Bronchial epithelial cell (primary cell): ENCODE measurements at regions not wholly inside any gene's neighbourhood (a gene's known extent, or its start where the extent isn't known, plus 50 kb on each side); places are given as distances from the start of the nearest gene placed in this dataset.

Source experiments
- DNase-seq: peaks from one replicate; pipeline ENCODE4 v3.0.0-alpha.2; 2010; ENCODE audit warnings: low read depth
- FAIRE-seq: peaks from 2 replicates; lab custom pipeline; 2011; peaks lifted over from hg19 to GRCh38; lab: Jason Lieb, UNC
- H3K27me3 ChIP-seq: 2 replicates; pipeline ENCODE4 v1.5.1; 2011; ENCODE audit warnings: low read length; ENCODE audit not compliant: control insufficient read depth, insufficient read depth
- H3K36me3 ChIP-seq: 2 replicates; pipeline ENCODE4 v1.5.1; 2011; ENCODE audit warnings: low read length; ENCODE audit not compliant: control insufficient read depth, insufficient read depth
- H3K4me3 ChIP-seq: 2 replicates; pipeline ENCODE4 v1.5.1; 2011; ENCODE audit warnings: mild to moderate bottlenecking, low read depth, low read length, control low read depth
- TF ChIP-seq, protein P1 (sequence below): IDR thresholded peaks from 2 replicates; pipeline ENCODE4 v1.5.1; 2011; ENCODE audit warnings: mild to moderate bottlenecking, moderate library complexity, low read length, control low read depth, inconsistent platforms; ENCODE audit not compliant: insufficient read depth, severe bottlenecking

DNA sequence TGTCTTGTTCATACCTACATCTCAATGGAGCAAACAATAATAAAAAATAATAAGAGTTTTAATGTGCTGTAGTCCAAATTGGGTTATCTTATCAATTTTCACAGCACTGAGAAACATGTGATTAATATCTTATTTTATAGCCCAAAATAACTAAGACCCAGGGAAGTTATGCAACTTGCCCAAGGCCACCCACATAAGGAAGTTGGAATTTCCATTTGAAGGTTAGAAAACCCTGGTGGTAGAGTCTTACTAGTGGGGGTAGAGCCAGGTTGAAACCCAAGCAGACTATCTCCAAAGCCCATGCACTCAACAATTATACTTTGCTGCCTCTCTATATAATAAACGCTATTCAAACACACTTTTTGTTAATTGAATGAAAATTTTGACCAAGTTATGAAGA is 270.0 kb upstream of the CAND1 start:
- Histone ChIP-seq H3K36me3 (no peaks in the 10 kb centered on the region), H3K4me3 (no peak overlapping the region), H3K27me3 (no peaks in the 10 kb centered on the region)
- DNase-seq (no peak), FAIRE-seq (no peak)
- TF ChIP-seq, protein P1, sequence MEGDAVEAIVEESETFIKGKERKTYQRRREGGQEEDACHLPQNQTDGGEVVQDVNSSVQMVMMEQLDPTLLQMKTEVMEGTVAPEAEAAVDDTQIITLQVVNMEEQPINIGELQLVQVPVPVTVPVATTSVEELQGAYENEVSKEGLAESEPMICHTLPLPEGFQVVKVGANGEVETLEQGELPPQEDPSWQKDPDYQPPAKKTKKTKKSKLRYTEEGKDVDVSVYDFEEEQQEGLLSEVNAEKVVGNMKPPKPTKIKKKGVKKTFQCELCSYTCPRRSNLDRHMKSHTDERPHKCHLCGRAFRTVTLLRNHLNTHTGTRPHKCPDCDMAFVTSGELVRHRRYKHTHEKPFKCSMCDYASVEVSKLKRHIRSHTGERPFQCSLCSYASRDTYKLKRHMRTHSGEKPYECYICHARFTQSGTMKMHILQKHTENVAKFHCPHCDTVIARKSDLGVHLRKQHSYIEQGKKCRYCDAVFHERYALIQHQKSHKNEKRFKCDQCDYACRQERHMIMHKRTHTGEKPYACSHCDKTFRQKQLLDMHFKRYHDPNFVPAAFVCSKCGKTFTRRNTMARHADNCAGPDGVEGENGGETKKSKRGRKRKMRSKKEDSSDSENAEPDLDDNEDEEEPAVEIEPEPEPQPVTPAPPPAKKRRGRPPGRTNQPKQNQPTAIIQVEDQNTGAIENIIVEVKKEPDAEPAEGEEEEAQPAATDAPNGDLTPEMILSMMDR = no peak

DNA sequence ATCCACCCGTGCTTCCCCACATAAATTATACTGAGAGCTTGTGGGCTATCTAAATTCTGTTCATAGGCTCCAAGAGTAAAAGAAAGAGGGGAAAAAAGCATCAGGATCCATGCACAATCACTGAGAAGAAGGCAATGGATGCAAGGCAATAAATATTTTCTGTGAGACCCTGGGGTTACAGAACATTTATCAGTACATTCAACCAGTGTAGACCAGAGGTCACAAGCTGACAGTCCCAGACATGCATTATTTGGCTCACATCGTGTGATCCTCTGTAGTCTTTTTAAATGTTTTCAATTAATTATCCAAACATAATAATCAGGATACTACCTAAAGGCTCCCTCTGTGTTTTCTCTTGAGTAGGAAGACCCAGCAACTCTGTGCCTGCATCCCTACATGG is 267.9 kb upstream of the CAND1 start:
- Histone ChIP-seq H3K4me3 (no peak overlapping the region), H3K36me3 (no peaks in the 10 kb centered on the region), H3K27me3 (no peaks in the 10 kb centered on the region)
- TF ChIP-seq, protein P1 = no peak
- no peak for DNase-seq
- FAIRE-seq = no peak

DNA sequence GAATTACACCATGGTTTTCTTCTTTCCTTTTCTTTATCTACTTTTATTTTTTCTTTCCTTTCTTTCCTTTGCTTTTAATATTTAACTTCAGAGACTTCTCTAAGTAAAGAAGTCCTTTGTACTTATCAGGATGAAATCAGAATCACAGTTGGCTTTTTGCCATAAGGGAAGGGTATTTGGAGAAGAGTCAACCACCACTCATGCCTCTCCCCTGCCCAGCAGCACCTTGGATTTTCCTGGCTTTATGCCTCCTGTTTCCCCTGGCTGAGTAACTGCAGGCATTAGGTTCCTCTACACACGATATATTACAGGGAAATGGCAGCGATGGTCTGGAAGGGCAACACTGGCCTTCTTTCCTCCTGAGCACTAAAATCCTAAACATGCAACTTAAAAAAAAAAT is 266.4 kb upstream of the CAND1 start:
- no peak for FAIRE-seq
- Histone ChIP-seq H3K27me3 (no peaks in the 10 kb centered on the region), H3K4me3 (no peak overlapping the region), H3K36me3 (no peaks in the 10 kb centered on the region)
- TF ChIP-seq, protein P1 = no peak
- DNase-seq = peak; percentile 46

DNA sequence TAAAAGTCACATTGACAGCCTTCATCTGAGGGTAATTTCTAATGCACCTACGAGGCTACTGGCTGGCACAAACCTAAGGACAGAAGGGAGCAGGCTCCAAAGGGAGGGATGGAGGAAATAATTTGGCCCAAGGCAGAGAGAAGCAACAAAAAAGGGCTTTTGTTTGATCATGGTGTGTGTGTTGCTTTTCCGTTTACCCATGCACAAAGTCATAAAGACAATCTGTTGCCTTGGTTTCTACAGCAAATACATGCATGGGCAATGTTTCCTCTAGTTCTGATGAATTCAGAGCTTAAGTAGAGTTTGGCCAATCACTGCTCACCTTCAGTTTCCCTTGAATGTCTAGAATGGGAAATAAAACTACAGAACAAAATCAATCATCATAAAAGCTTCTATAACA is 262.5 kb upstream of the CAND1 start:
- DNase-seq (no peak), FAIRE-seq (no peak)
- H3K36me3 ChIP-seq = no peaks in the 10 kb centered on the region
- H3K27me3 ChIP-seq = no peaks in the 10 kb centered on the region
- no peak overlapping the region for H3K4me3 ChIP-seq
- TF ChIP-seq, protein P1 = no peak

DNA sequence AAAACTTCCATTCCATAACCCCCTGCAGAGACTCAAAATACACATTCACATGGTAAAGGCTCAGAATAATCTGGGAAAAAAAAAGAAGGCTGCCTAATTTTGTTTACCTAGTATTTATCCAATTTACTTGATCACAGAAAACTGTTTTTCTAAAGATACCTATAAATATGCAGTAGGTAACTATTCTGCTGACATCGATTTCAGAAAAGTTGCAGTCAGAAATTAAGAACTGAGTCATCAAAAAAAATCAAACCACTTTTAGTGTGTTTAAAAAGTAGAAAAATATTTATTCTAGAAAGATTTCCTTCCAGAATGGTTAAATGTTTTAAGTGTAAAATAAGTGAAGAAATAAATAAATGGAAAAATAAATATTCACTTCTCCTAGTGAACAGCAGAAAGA is 254.5 kb upstream of the CAND1 start:
- Histone ChIP-seq H3K4me3 (no peak overlapping the region), H3K36me3 (no peaks in the 10 kb centered on the region), H3K27me3 (no peaks in the 10 kb centered on the region)
- FAIRE-seq = no peak
- no peak for DNase-seq
- TF ChIP-seq, protein P1 = no peak

DNA sequence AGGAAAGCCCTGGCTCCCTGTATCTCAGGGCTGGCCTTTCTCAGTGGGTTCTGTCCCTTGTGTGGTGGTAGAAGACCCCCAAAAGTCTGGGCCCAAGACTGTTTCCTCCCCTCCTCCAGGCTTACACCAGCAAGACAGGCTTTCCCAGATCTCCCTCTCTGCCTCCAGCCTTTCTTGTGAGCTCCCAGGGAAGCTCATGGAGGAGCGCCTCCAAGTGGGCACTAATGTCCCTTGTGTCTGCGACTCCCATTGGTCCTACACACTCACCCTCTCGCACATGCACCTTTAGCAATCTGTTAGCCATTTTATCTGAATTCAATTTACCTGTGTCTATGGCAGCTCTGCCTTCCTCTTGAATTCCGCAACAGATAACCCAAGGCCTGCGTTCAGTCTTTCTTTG is 251.1 kb upstream of the CAND1 start:
- FAIRE-seq = no peak
- Histone ChIP-seq H3K27me3 (no peaks in the 10 kb centered on the region), H3K4me3 (no peak overlapping the region), H3K36me3 (no peaks in the 10 kb centered on the region)
- TF ChIP-seq, protein P1 = no peak
- DNase-seq = no peak
